Neural crest cell (in vitro differentiated cells): ENCODE measurements at regions not wholly inside any gene's neighbourhood (a gene's known extent, or its start where the extent isn't known, plus 50 kb on each side); places are given as distances from the start of the nearest gene placed in this dataset.
"Not testable (repeated sequence)": the region's sequence is repeated elsewhere in the genome, so short reads cannot be mapped to it uniquely, and the experiment has no call there.

Source experiments
- DNase-seq: peaks from one replicate; pipeline ENCODE4 v3.0.0; 2021; ENCODE audit warnings: low read depth, mixed read lengths, low spot score
- H3K27ac Mint-ChIP-seq: one replicate; pipeline ENCODE4 v1.8.0; 2021; ENCODE audit warnings: mild to moderate bottlenecking, mixed read lengths; ENCODE audit not compliant: unreplicated experiment
- H3K27me3 Mint-ChIP-seq: 2 replicates; pipeline ENCODE4 v1.8.0; 2021; ENCODE audit warnings: low read depth, mild to moderate bottlenecking, mixed read lengths
- H3K36me3 Mint-ChIP-seq: 2 replicates; pipeline ENCODE4 v1.8.0; 2021; ENCODE audit warnings: low read depth, mild to moderate bottlenecking, mixed read lengths
- H3K4me1 Mint-ChIP-seq: 2 replicates; pipeline ENCODE4 v1.8.0; 2021; ENCODE audit warnings: mixed read lengths
- H3K4me3 Mint-ChIP-seq: one replicate; pipeline ENCODE4 v1.8.0; 2021; ENCODE audit warnings: mild to moderate bottlenecking, mixed read lengths
- H3K9me3 Mint-ChIP-seq: 2 replicates; pipeline ENCODE4 v1.8.0; 2021; ENCODE audit warnings: mixed read lengths
- TF ChIP-seq, protein P1 (sequence below): fragments of 200-600 bp; sonication (generic); conservative IDR thresholded peaks from 2 replicates; pipeline ENCODE4 v1.5.0; 2021; ENCODE audit warnings: antibody characterized with exemption, mild to moderate bottlenecking

DNA sequence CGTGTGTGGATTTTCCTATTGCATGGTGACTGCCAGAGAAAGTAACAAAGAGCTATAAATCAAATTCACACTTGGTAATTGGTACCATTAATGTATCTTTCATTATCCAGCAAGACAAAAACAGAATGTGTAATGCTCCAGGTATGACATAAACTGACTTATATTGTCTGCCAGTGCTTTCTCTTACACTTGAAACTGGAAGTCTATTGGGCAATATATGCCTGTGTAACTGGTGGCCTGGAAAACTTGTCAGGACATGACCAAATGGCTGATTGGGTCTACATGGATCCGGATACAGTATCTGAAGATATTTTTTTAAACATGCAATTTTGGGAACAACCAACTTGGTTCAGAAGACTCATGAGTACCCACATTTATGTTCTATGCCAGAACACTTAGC, 174.6 kb upstream of the ARHGAP42 start:
- no peak for DNase-seq
- Mint-ChIP-seq H3K36me3 (no peaks in the 10 kb centered on the region), H3K27me3 (no peaks in the 10 kb centered on the region), H3K4me3 (no peak overlapping the region), H3K9me3 (no peaks in the 10 kb centered on the region), H3K4me1 (peaks cover 5% of the 10 kb centered on the region), H3K27ac (no peak overlapping the region)
- TF ChIP-seq, protein P1, sequence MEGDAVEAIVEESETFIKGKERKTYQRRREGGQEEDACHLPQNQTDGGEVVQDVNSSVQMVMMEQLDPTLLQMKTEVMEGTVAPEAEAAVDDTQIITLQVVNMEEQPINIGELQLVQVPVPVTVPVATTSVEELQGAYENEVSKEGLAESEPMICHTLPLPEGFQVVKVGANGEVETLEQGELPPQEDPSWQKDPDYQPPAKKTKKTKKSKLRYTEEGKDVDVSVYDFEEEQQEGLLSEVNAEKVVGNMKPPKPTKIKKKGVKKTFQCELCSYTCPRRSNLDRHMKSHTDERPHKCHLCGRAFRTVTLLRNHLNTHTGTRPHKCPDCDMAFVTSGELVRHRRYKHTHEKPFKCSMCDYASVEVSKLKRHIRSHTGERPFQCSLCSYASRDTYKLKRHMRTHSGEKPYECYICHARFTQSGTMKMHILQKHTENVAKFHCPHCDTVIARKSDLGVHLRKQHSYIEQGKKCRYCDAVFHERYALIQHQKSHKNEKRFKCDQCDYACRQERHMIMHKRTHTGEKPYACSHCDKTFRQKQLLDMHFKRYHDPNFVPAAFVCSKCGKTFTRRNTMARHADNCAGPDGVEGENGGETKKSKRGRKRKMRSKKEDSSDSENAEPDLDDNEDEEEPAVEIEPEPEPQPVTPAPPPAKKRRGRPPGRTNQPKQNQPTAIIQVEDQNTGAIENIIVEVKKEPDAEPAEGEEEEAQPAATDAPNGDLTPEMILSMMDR: no peak

DNA sequence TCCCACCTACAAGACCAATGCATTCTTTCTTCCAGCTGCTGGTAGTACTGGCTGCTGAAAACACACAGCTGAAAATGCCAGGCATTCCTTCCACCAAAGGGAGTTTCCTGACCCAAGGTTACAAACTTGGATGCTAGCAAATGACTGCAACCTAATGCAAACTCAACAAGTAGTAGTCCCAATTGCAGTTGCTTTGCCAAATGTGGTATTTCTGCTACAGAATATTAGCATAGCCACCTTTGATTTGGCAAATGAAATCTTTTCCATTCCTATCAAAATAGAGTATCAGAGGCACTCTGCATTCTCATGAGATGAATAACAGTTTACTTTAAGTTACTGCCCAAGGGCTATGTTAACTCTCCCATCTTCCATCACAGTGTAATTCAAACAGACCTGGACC, 172.0 kb upstream of the ARHGAP42 start:
- Mint-ChIP-seq H3K9me3 (no peaks in the 10 kb centered on the region), H3K36me3 (no peaks in the 10 kb centered on the region), H3K27me3 (no peaks in the 10 kb centered on the region), H3K27ac (no peak overlapping the region), H3K4me3 (no peak overlapping the region), H3K4me1 (peaks cover 4% of the 10 kb centered on the region)
- no peak for DNase-seq
- TF ChIP-seq, protein P1: no peak

DNA sequence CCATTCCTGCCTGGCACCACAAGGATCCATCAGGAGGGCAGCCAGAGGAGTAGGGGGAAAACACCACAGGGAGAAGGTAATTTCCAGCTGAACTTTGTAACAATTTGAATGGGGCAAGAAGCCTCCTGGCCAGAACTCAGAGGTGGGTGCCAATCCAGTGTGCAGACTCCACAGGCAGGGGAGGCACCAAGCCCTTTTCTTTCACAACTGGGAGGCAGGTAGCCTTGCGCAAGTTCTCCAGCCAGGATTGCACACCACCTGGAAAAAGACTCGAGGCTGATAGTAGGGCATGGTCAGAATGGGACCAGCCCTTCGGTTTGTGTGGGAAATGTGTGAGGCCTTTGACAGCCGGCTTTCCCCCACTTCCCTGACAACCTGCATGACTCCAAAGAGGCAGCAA, 161.9 kb upstream of the ARHGAP42 start:
- Mint-ChIP-seq H3K36me3 (no peaks in the 10 kb centered on the region), H3K4me3 (no peak overlapping the region), H3K27ac (no peak overlapping the region), H3K9me3 (peaks cover 24% of the 10 kb centered on the region), H3K4me1 (no peaks in the 10 kb centered on the region), H3K27me3 (no peaks in the 10 kb centered on the region)
- TF ChIP-seq, protein P1: no peak
- DNase-seq: no peak

DNA sequence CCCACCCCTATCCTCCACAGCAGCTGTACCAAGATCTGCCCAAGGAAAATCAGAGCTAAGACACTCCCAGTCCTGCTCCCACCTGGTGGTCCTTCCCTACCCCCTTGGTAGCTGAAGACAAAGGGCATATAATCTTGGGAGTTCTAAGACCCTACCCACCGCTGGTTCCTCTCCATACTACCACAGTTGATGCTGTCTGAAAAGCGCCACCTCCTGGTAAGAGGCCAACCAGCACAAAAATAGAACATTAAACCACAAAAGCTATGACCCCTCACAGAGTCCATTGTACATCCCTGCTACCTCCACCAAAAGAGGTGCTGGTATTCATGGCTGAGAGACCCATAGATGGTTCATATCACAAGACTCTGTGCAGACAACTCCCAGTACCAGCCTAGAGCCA, 161.5 kb upstream of the ARHGAP42 start:
- H3K4me1 Mint-ChIP-seq: no peaks in the 10 kb centered on the region
- peaks cover 24% of the 10 kb centered on the region for H3K9me3 Mint-ChIP-seq
- H3K4me3 Mint-ChIP-seq: no peak overlapping the region
- no peaks in the 10 kb centered on the region for H3K36me3 Mint-ChIP-seq
- no peak for DNase-seq
- H3K27me3 Mint-ChIP-seq: no peaks in the 10 kb centered on the region
- no peak overlapping the region for H3K27ac Mint-ChIP-seq
- TF ChIP-seq, protein P1: peak; percentile 33

DNA sequence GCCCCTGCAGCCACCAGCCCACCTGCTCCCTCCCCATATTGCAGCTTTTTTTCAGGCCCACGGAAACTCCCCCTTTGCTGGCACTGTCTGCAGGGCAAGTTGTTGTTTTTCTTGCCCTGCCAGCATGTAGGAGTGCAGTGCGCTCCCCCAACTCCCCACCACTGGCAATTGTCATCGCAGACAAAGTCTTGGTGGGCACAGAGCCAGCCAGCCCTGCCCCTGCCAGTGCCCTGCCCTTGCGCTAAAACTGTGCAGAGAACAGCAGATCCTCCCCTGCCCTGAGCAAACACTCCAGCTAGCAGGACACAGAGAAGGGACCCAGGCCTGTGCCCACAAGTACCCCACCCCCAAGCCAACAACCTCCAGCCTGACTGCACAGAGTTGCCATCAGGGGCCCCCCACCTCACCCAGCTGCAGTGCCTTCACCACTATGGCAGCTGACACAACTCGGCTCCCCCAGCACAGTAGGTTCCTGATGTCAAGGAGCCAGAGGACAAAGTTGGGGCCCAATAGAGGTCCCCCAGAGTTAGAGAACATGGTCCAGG, 158.1 kb upstream of the ARHGAP42 start:
- no peak for DNase-seq
- TF ChIP-seq, protein P1: no peak
- Mint-ChIP-seq H3K27me3 (no peaks in the 10 kb centered on the region), H3K9me3 (peaks cover 25% of the 10 kb centered on the region), H3K4me3 (no peak overlapping the region), H3K4me1 (no peaks in the 10 kb centered on the region), H3K36me3 (no peaks in the 10 kb centered on the region), H3K27ac (no peak overlapping the region)

DNA sequence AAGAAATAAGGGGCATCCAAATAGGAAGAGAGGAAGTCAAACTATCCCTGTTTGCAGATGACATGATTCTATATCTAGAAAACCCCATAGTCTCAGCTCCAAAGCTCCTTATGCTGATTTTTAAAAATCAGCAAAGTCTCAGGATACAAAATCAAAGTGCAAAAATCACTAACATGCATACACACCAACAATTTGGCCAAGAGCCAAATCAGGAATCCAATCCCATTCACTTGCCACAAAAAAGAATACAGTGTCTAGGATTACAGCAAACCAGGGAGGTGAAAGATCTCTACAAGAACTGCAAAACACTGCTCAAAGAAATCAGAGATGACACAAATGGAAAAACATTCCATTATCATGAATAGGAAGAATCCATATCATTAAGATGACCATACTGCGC, 155.8 kb upstream of the ARHGAP42 start:
- H3K9me3 Mint-ChIP-seq: peaks cover 16% of the 10 kb centered on the region
- H3K4me3 Mint-ChIP-seq, H3K4me1 Mint-ChIP-seq, H3K27ac Mint-ChIP-seq, H3K27me3 Mint-ChIP-seq, H3K36me3 Mint-ChIP-seq, DNase-seq: not testable (repeated sequence)
